Testis (tissue), 2 donors: ENCODE measurements at regions not wholly inside any gene's neighbourhood (a gene's known extent, or its start where the extent isn't known, plus 50 kb on each side); places are given as distances from the start of the nearest gene placed in this dataset.

ENCODE experiments used
- DNase-seq: peaks from one replicate; pipeline ENCODE4 v3.0.0-alpha.2; 2019
- H3K27ac ChIP-seq, 2 donors: fragments of 200-600 bp; sonication (generic); one replicate each; pipeline ENCODE4 v1.5.1; 2019
- H3K27me3 ChIP-seq: fragments of 200-600 bp; sonication (generic); one replicate; pipeline ENCODE4 v1.5.1; 2019
- H3K36me3 ChIP-seq: fragments of 200-600 bp; sonication (generic); one replicate; pipeline ENCODE4 v1.5.1; 2017; ENCODE audit warnings: low read depth; ENCODE audit errors: missing control alignments
- H3K4me1 ChIP-seq: fragments of 200-600 bp; sonication (generic); one replicate; pipeline ENCODE4 v1.5.1; 2019
- H3K4me3 ChIP-seq, 2 donors: fragments of 200-600 bp; sonication (generic); one replicate each; pipeline ENCODE4 v1.5.1; 2017 to 2019
- H3K9me3 ChIP-seq: fragments of 200-600 bp; sonication (generic); one replicate; pipeline ENCODE4 v1.5.1; 2017
- CTCF ChIP-seq, 3 experiments: fragments of 450-650 bp in 2 of 3; fragments of 200-600 bp in 1 of 3; sonication (generic) in 1 of 3; IDR thresholded peaks; one replicate each; pipeline ENCODE4 v1.5.1; 2016 to 2019; ENCODE audit warnings: antibody characterized with exemption in 3 of 3, mild to moderate bottlenecking in 2 of 3, moderate library complexity in 1 of 3
- POLR2A ChIP-seq: fragments of 450-650 bp; IDR thresholded peaks from one replicate; pipeline ENCODE4 v1.6.1; 2017; ENCODE audit warnings: antibody characterized with exemption, mild to moderate bottlenecking, moderate library complexity
- WGBS, 2 donors: methylation state at CpG; one replicate each; pipeline ENCODE4 v1.1.5; 2018; 5-methylcytosine and 5-hydroxymethylcytosine counted together
- intact Hi-C: fragments of 100-400 bp; cut with DNase I; formaldehyde crosslinking; loops from one replicate; pipeline ENCODE4 v1.15.1; 2023; ENCODE audit warnings: low total_unique reads

GRCh38 chr1:91589437-91589836, 88.8 kb downstream of the CDC7 start:
- Histone ChIP-seq H3K9me3 (no peaks in the 10 kb centered on the region), H3K27me3 (no peaks in the 10 kb centered on the region), H3K4me1 (peaks cover 5% of the 10 kb centered on the region), H3K27ac (peak overlapping the region in 1 of 2 donors; percentile 21), H3K4me3 (no peak overlapping the region), H3K36me3 (no peaks in the 10 kb centered on the region)
- DNase-seq: no peak
- intact Hi-C loops: no loop called here
- no peak for TF ChIP-seq POLR2A
- peak in 2 of 3 experiments; percentile 28 to 37 for TF ChIP-seq CTCF (IDR thresholded peaks at IDR 0.05)

- DNase-seq: no peak
- TF ChIP-seq POLR2A (no peak), CTCF (IDR thresholded peaks at IDR 0.05) (no peak)
- peak overlapping the region in 1 of 2 donors; percentile 47 for H3K27ac ChIP-seq
Observed at GRCh38 chr1:91591175-91591974, 90.7 kb downstream of the CDC7 start.

DNA sequence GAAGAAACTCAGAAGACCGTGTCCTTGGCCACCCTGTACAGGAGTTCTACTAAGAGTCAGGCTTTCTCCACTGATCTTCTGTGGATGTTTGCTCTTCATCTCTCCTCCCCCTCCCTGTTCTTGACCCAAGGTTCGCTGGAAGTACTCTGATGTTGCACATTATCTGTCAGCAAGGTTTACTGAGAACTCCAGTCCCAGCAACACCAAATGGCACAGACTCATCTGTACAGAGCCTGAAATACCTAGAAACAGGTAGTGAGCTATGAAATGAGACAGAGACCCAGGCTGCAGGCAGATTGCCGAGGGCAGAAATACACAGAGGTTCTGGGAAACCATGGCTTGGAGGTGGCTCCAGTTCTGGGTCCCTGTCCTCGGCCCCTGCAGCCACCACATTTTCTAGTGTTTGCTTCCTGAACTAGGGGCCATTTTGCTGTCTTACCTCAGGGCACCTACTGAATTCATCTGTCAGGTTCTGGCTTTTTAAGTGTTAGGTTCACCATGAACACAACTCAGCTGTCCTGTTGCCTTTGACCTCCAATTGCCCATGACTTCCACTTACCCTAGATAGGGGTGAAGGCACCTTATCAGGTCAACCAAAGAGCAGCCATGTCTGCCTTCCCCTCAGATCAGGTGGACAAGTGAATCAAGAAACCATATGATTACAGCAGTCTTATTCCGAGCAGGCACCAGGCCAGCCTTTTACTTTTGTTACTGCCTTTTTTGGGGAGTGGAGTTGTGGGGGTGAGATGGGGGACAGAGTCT, 92.2 kb downstream of the CDC7 start:
- intact Hi-C loops: no loop called here
- Histone ChIP-seq H3K36me3 (no peaks in the 10 kb centered on the region), H3K27me3 (no peaks in the 10 kb centered on the region), H3K27ac (peak overlapping the region in 1 of 2 donors; percentile 47), H3K9me3 (no peaks in the 10 kb centered on the region), H3K4me3 (no peak overlapping the region), H3K4me1 (peaks cover 5% of the 10 kb centered on the region)
- TF ChIP-seq CTCF (IDR thresholded peaks at IDR 0.05): no peak
- no peak for TF ChIP-seq POLR2A
- WGBS, 2 donors: 74 to 79% methylated on average over 5 of the region's 5 CpGs
- no peak for DNase-seq

More at GRCh38 chr1:91591175-91591974, 90.7 kb downstream of the CDC7 start:
- H3K4me3 ChIP-seq: no peak overlapping the region
- H3K4me1 ChIP-seq: peaks cover 5% of the 10 kb centered on the region
- no peaks in the 10 kb centered on the region for H3K9me3 ChIP-seq
- no peaks in the 10 kb centered on the region for H3K36me3 ChIP-seq
- H3K27me3 ChIP-seq: no peaks in the 10 kb centered on the region
- intact Hi-C loops: no loop called here
- 62 to 77% methylated on average over 13 of the region's 13 CpGs for WGBS, 2 donors

GRCh38 chr1:91594383-91595055, 93.9 kb downstream of the CDC7 start:
- H3K27ac ChIP-seq: no peak overlapping the region
- TF ChIP-seq CTCF (IDR thresholded peaks at IDR 0.05) (no peak), POLR2A (no peak)
- 81 to 84% methylated on average over 11 of the region's 11 CpGs for WGBS, 2 donors

More at GRCh38 chr1:91594383-91595055, 93.9 kb downstream of the CDC7 start:
- no peaks in the 10 kb centered on the region for H3K27me3 ChIP-seq
- peaks cover 5% of the 10 kb centered on the region for H3K4me1 ChIP-seq
- no peaks in the 10 kb centered on the region for H3K36me3 ChIP-seq
- H3K4me3 ChIP-seq: no peak overlapping the region
- DNase-seq: no peak
- H3K9me3 ChIP-seq: no peaks in the 10 kb centered on the region
- intact Hi-C loops: no loop called here
